LNCaP clone FGC (cell line): ENCODE measurements at regions not wholly inside any gene's neighbourhood (a gene's known extent, or its start where the extent isn't known, plus 50 kb on each side); places are given as distances from the start of the nearest gene placed in this dataset.
"Not testable (repeated sequence)": the region's sequence is repeated elsewhere in the genome, so short reads cannot be mapped to it uniquely, and the experiment has no call there.

Experiments used
- DNase-seq: peaks from one replicate; pipeline ENCODE4 v3.0.0-alpha.2; 2011; ENCODE audit warnings: low read depth
- H3K4me3 ChIP-seq: 2 replicates; pipeline ENCODE4 v1.5.1; 2011; ENCODE audit warnings: mild to moderate bottlenecking, low read depth, low read length, control low read depth
- CTCF ChIP-seq: IDR thresholded peaks from 2 replicates; pipeline ENCODE4 v1.5.1; 2012; ENCODE audit warnings: mild to moderate bottlenecking; ENCODE audit not compliant: control insufficient read depth, insufficient read depth; ENCODE audit errors: extremely low read depth

- no peak for TF ChIP-seq CTCF
- no peak for DNase-seq
- H3K4me3 ChIP-seq, result no peak overlapping the region
These were observed 71.7 kb upstream of the JUN start for GRCh38 chr1:58855274-58856165.

- not testable (repeated sequence) for H3K4me3 ChIP-seq, DNase-seq
These were observed 72.4 kb upstream of the JUN start for GRCh38 chr1:58856281-58856680.

- DNase-seq, result no peak
- H3K4me3 ChIP-seq, result no peak overlapping the region
- TF ChIP-seq CTCF, result no peak
These were observed 74.1 kb upstream of the JUN start for GRCh38 chr1:58857680-58858673.

GRCh38 chr1:58859769-58860485, 76.1 kb upstream of the JUN start:
- no peak for TF ChIP-seq CTCF
- DNase-seq, result no peak
- H3K4me3 ChIP-seq, result no peak overlapping the region

- no peak overlapping the region for H3K4me3 ChIP-seq
- TF ChIP-seq CTCF, result no peak
- DNase-seq, result no peak
These were observed 77.2 kb upstream of the JUN start for GRCh38 chr1:58861076-58861475.

- no peak for DNase-seq
- TF ChIP-seq CTCF, result no peak
- H3K4me3 ChIP-seq, result no peak overlapping the region
These were observed 77.7 kb upstream of the JUN start for GRCh38 chr1:58861506-58861905.
